Urinary bladder (tissue), 3 donors: ENCODE measurements at regions not wholly inside any gene's neighbourhood (a gene's known extent, or its start where the extent isn't known, plus 50 kb on each side); places are given as distances from the start of the nearest gene placed in this dataset.

Experiments used
- DNase-seq: peaks from one replicate; pipeline ENCODE4 v3.0.0-alpha.2; 2015; ENCODE audit errors: extremely low spot score
- H3K27ac ChIP-seq: one replicate; pipeline ENCODE4 v1.5.1; 2013; ENCODE audit warnings: low read depth, mild to moderate bottlenecking, moderate library complexity
- H3K36me3 ChIP-seq: one replicate; pipeline ENCODE4 v1.6.1; 2013; ENCODE audit warnings: mild to moderate bottlenecking, moderate library complexity; ENCODE audit not compliant: insufficient read depth
- H3K4me1 ChIP-seq: one replicate; pipeline ENCODE4 v1.6.1; 2013; ENCODE audit warnings: mild to moderate bottlenecking, moderate library complexity; ENCODE audit not compliant: insufficient read depth
- H3K4me3 ChIP-seq: one replicate; pipeline ENCODE4 v1.5.1; 2013; ENCODE audit warnings: low read depth, low read length
- WGBS: extraction: QIAGEN DNeasy Blood & Tissue Kit; methylation state at CpG from one replicate; pipeline ENCODE4 v1.1.7; 2013; 5-methylcytosine and 5-hydroxymethylcytosine counted together
- donor health status: healthy with polysubstance abuse.
- donor health status: healthy.

GRCh38 chr14:85027681-85028370 lies 502.1 kb upstream of the FLRT2 start:
- H3K4me1 ChIP-seq: no peaks in the 10 kb centered on the region
- 87% methylated on average over 2 of the region's 2 CpGs for WGBS
- no peak overlapping the region for H3K4me3 ChIP-seq
- no peak overlapping the region for H3K27ac ChIP-seq
- H3K36me3 ChIP-seq: no peaks in the 10 kb centered on the region
- no peak for DNase-seq

- no peaks in the 10 kb centered on the region for H3K4me1 ChIP-seq
- H3K36me3 ChIP-seq: no peaks in the 10 kb centered on the region
- H3K27ac ChIP-seq: no peak overlapping the region
- DNase-seq: no peak
- WGBS: 96% methylated on average over 2 of the region's 2 CpGs
- no peak overlapping the region for H3K4me3 ChIP-seq
Measured at GRCh38 chr14:85037411-85037810, 492.5 kb upstream of the FLRT2 start.

GRCh38 chr14:85038526-85039352 lies 491.2 kb upstream of the FLRT2 start:
- Histone ChIP-seq H3K27ac (no peak overlapping the region), H3K4me1 (no peaks in the 10 kb centered on the region), H3K36me3 (no peaks in the 10 kb centered on the region), H3K4me3 (no peak overlapping the region)
- no peak for DNase-seq
- 96% methylated on average over 7 of the region's 7 CpGs for WGBS

- H3K4me1 ChIP-seq: no peaks in the 10 kb centered on the region
- no peak for DNase-seq
- no peak overlapping the region for H3K27ac ChIP-seq
- H3K4me3 ChIP-seq: no peak overlapping the region
- no peaks in the 10 kb centered on the region for H3K36me3 ChIP-seq
Measured at GRCh38 chr14:85039353-85039626, 490.7 kb upstream of the FLRT2 start.

GRCh38 chr14:85040046-85040685 lies 489.8 kb upstream of the FLRT2 start:
- Histone ChIP-seq H3K4me1 (no peaks in the 10 kb centered on the region), H3K4me3 (no peak overlapping the region), H3K36me3 (no peaks in the 10 kb centered on the region), H3K27ac (no peak overlapping the region)
- no peak for DNase-seq
- WGBS: 46% methylated on average over 6 of the region's 6 CpGs

GRCh38 chr14:85041618-85042017 lies 488.3 kb upstream of the FLRT2 start:
- no peaks in the 10 kb centered on the region for H3K36me3 ChIP-seq
- no peak overlapping the region for H3K27ac ChIP-seq
- no peaks in the 10 kb centered on the region for H3K4me1 ChIP-seq
- DNase-seq: no peak
- H3K4me3 ChIP-seq: no peak overlapping the region

- no peaks in the 10 kb centered on the region for H3K36me3 ChIP-seq
- WGBS: 75% methylated on average over 1 of the region's 1 CpG
- DNase-seq: no peak
- no peaks in the 10 kb centered on the region for H3K4me1 ChIP-seq
- H3K4me3 ChIP-seq: no peak overlapping the region
- no peak overlapping the region for H3K27ac ChIP-seq
Measured at GRCh38 chr14:85042301-85042700, 487.6 kb upstream of the FLRT2 start.

GRCh38 chr14:85050180-85050579 lies 479.8 kb upstream of the FLRT2 start:
- DNase-seq: no peak

GRCh38 chr14:85052646-85053045 lies 477.3 kb upstream of the FLRT2 start:
- no peak overlapping the region for H3K4me3 ChIP-seq
- 98% methylated on average over 2 of the region's 2 CpGs for WGBS

More at GRCh38 chr14:85050180-85050579, 479.8 kb upstream of the FLRT2 start:
- Histone ChIP-seq H3K36me3 (no peaks in the 10 kb centered on the region), H3K27ac (no peak overlapping the region), H3K4me1 (no peaks in the 10 kb centered on the region), H3K4me3 (no peak overlapping the region)
- 92% methylated on average over 1 of the region's 1 CpG for WGBS

GRCh38 chr14:85054178-85054577 lies 475.8 kb upstream of the FLRT2 start:
- H3K4me3 ChIP-seq: no peak overlapping the region
- no peak for DNase-seq
- H3K36me3 ChIP-seq: no peaks in the 10 kb centered on the region
- no peaks in the 10 kb centered on the region for H3K4me1 ChIP-seq
- no peak overlapping the region for H3K27ac ChIP-seq

More at GRCh38 chr14:85052646-85053045, 477.3 kb upstream of the FLRT2 start:
- Histone ChIP-seq H3K4me1 (no peaks in the 10 kb centered on the region), H3K27ac (no peak overlapping the region), H3K36me3 (no peaks in the 10 kb centered on the region)
- no peak for DNase-seq

- Histone ChIP-seq H3K27ac (no peak overlapping the region), H3K4me3 (no peak overlapping the region), H3K36me3 (no peaks in the 10 kb centered on the region), H3K4me1 (no peaks in the 10 kb centered on the region)
- no peak for DNase-seq
- WGBS: 45% methylated on average over 1 of the region's 1 CpG
Measured at GRCh38 chr14:85056267-85056666, 473.7 kb upstream of the FLRT2 start.

- 67% methylated on average over 7 of the region's 7 CpGs for WGBS
- no peaks in the 10 kb centered on the region for H3K36me3 ChIP-seq
- no peak overlapping the region for H3K27ac ChIP-seq
- no peak overlapping the region for H3K4me3 ChIP-seq
- DNase-seq: no peak
- no peaks in the 10 kb centered on the region for H3K4me1 ChIP-seq
Measured at GRCh38 chr14:85057221-85057620, 472.7 kb upstream of the FLRT2 start.

- Histone ChIP-seq H3K27ac (no peak overlapping the region), H3K4me1 (no peaks in the 10 kb centered on the region), H3K4me3 (no peak overlapping the region), H3K36me3 (no peaks in the 10 kb centered on the region)
- DNase-seq: no peak
Measured at GRCh38 chr14:85058150-85058549, 471.8 kb upstream of the FLRT2 start.

GRCh38 chr14:85060121-85060520 lies 469.8 kb upstream of the FLRT2 start:
- no peak for DNase-seq
- 86% methylated on average over 5 of the region's 5 CpGs for WGBS
- no peak overlapping the region for H3K27ac ChIP-seq

More at GRCh38 chr14:85060121-85060520, 469.8 kb upstream of the FLRT2 start:
- Histone ChIP-seq H3K4me1 (no peaks in the 10 kb centered on the region), H3K4me3 (no peak overlapping the region), H3K36me3 (no peaks in the 10 kb centered on the region)
